LNCaP clone FGC (cell line): ENCODE measurements at regions not wholly inside any gene's neighbourhood (a gene's known extent, or its start where the extent isn't known, plus 50 kb on each side); places are given as distances from the start of the nearest gene placed in this dataset.

Experiments used
- DNase-seq: peaks from one replicate; pipeline ENCODE4 v3.0.0-alpha.2; 2011; ENCODE audit warnings: low read depth
- H3K4me3 ChIP-seq: 2 replicates; pipeline ENCODE4 v1.5.1; 2011; ENCODE audit warnings: mild to moderate bottlenecking, low read depth, low read length, control low read depth
- CTCF ChIP-seq: IDR thresholded peaks from 2 replicates; pipeline ENCODE4 v1.5.1; 2012; ENCODE audit warnings: mild to moderate bottlenecking; ENCODE audit not compliant: control insufficient read depth, insufficient read depth; ENCODE audit errors: extremely low read depth

- TF ChIP-seq CTCF, result no peak
- H3K4me3 ChIP-seq, result no peak overlapping the region
- no peak for DNase-seq
Observed at GRCh38 chr10:35884657-35885071, 242.6 kb upstream of the FZD8 start.

GRCh38 chr10:35882422-35883150, 240.5 kb upstream of the FZD8 start:
- no peak for TF ChIP-seq CTCF
- H3K4me3 ChIP-seq, result no peak overlapping the region
- DNase-seq, result no peak

GRCh38 chr10:35881320-35881719, 239.2 kb upstream of the FZD8 start:
- DNase-seq, result no peak
- TF ChIP-seq CTCF, result no peak
- H3K4me3 ChIP-seq, result no peak overlapping the region

GRCh38 chr10:35876248-35876647, 234.2 kb upstream of the FZD8 start:
- no peak overlapping the region for H3K4me3 ChIP-seq
- DNase-seq, result no peak
- no peak for TF ChIP-seq CTCF

GRCh38 chr10:35875016-35875676, 233.1 kb upstream of the FZD8 start:
- no peak for DNase-seq
- no peak overlapping the region for H3K4me3 ChIP-seq
- TF ChIP-seq CTCF, result no peak

- TF ChIP-seq CTCF, result no peak
- DNase-seq, result no peak
- H3K4me3 ChIP-seq, result no peak overlapping the region
Observed at GRCh38 chr10:35874311-35875015, 232.4 kb upstream of the FZD8 start.
